ENCODE measurements at regions not wholly inside any gene's neighbourhood (a gene's known extent, or its start where the extent isn't known, plus 50 kb on each side); places are given as distances from the start of the nearest gene placed in this dataset.

DNA sequence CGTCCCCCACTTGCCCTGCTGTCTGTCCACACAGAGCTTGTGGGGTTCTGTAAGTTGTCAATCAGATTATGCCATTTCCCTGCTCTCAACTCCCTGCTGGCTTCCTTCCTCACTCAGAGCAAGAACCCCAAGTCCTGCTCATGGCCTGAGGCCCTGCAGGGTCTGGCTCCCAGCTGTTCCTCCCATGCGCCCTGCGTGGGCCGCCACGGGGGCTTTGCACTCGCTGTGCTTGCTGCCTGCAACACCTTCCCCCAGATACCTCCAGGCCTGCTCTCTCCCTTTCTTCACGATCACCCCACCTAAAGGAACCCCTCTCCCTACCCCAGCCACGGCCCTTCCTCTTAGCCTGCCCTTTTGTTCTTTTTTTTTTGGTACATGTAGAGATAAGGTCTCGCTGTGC, 234.6 kb downstream of the AACS start:
- intact Hi-C loops (cut with DNase I) = no loop called here
- 72 to 73% methylated on average over 9 of the region's 9 CpGs for WGBS, 2 donors
- no peak for DNase-seq

DNA sequence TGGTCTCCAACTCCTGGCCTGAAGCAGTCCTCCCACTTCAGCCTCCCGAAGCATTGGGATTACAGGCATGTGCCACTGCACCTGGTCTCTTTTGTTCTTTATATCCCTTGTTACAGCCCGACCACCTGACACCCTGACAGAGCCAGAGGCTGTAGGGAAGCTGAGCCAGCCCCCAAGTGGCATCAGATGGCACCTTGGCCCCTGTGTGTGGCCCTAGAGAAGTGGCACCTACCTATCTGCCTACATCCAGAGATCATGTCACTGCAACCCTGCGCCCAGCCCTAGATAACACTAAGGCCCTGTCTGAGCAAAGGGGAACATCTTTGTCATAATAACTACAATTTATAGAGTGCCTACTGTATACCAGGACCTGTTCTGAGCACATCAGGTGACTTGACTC, 235.0 kb downstream of the AACS start:
- Histone ChIP-seq H3K36me3 (no peaks in the 10 kb centered on the region), H3K4me1 (no peaks in the 10 kb centered on the region), H3K4me3 (no peak overlapping the region), H3K27ac (no peak overlapping the region), H3K27me3 (no peaks in the 10 kb centered on the region), H3K9me3 (no peaks in the 10 kb centered on the region)
- DNase-seq = no peak
- WGBS, 2 donors = 57 to 61% methylated on average over 3 of the region's 3 CpGs
- TF ChIP-seq, protein P1, sequence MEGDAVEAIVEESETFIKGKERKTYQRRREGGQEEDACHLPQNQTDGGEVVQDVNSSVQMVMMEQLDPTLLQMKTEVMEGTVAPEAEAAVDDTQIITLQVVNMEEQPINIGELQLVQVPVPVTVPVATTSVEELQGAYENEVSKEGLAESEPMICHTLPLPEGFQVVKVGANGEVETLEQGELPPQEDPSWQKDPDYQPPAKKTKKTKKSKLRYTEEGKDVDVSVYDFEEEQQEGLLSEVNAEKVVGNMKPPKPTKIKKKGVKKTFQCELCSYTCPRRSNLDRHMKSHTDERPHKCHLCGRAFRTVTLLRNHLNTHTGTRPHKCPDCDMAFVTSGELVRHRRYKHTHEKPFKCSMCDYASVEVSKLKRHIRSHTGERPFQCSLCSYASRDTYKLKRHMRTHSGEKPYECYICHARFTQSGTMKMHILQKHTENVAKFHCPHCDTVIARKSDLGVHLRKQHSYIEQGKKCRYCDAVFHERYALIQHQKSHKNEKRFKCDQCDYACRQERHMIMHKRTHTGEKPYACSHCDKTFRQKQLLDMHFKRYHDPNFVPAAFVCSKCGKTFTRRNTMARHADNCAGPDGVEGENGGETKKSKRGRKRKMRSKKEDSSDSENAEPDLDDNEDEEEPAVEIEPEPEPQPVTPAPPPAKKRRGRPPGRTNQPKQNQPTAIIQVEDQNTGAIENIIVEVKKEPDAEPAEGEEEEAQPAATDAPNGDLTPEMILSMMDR (IDR thresholded peaks at IDR 0.05) = no peak
- no peak for TF ChIP-seq POLR2A (IDR thresholded peaks at IDR 0.05)
- intact Hi-C loops (cut with DNase I) = no loop called here

More for the DNA sequence above, 234.6 kb downstream of the AACS start:
- Histone ChIP-seq H3K36me3 (no peaks in the 10 kb centered on the region), H3K4me1 (no peaks in the 10 kb centered on the region), H3K9me3 (no peaks in the 10 kb centered on the region), H3K27ac (no peak overlapping the region), H3K4me3 (no peak overlapping the region), H3K27me3 (no peaks in the 10 kb centered on the region)
- TF ChIP-seq POLR2A (IDR thresholded peaks at IDR 0.05) = no peak
- TF ChIP-seq, protein P1 (IDR thresholded peaks at IDR 0.05) = no peak

- Histone ChIP-seq H3K36me3 (no peaks in the 10 kb centered on the region), H3K4me3 (no peak overlapping the region), H3K27ac (no peak overlapping the region), H3K27me3 (no peaks in the 10 kb centered on the region), H3K9me3 (no peaks in the 10 kb centered on the region), H3K4me1 (no peaks in the 10 kb centered on the region)
- TF ChIP-seq, protein P1 (IDR thresholded peaks at IDR 0.05) = no peak
- TF ChIP-seq POLR2A (IDR thresholded peaks at IDR 0.05) = no peak
- intact Hi-C loops (cut with DNase I) = no loop called here
- no peak for DNase-seq
- WGBS, 2 donors = 56% methylated on average over 2 of the region's 2 CpGs
Observed at GRCh38 chr12:125303337-125303736, 238.1 kb downstream of the AACS start.

DNA sequence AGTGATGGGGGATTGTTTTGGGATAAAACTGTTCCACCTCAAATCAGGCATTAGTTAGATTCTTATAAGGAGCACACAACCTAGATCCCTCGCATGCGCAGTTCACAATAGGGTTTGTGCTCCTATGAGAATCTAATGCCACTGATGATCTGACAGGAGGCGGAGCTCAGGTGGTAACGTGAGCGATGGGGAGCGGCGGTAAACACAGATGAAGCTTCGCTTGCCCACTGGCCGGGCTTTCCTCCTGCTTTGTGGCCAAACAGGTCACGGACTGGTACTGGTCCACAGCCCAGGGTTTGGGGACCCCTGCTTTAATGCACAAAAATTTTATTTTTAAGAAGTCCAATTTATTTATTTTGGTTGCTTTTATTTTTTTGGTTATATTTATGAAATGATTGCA, 238.8 kb downstream of the AACS start:
- Histone ChIP-seq H3K4me1 (no peaks in the 10 kb centered on the region), H3K9me3 (no peaks in the 10 kb centered on the region), H3K27me3 (no peaks in the 10 kb centered on the region), H3K27ac (no peak overlapping the region), H3K4me3 (no peak overlapping the region), H3K36me3 (no peaks in the 10 kb centered on the region)
- DNase-seq = no peak
- TF ChIP-seq, protein P1 (IDR thresholded peaks at IDR 0.05) = no peak
- intact Hi-C loops (cut with DNase I) = no loop called here
- 94% methylated on average over 9 to 10 of the region's 10 CpGs for WGBS, 2 donors

DNA sequence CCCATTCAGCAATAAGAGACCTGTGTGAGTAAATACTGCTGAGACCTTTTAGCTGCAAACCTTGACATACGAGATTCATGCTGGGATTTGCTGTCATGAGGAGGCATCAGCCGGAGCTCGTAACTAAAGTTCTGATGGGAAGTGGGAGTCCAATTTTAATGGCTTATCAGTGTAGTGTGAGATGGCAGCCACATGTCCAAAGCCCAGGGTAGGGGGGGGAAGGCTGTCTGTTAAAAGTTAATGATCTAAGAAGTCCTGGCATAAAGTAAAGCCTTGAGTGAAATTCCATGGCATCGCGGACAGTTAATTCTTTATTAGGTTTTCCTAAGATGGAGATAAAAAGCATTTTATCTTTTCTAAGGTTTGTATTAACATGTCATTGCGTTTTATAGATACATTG, 240.0 kb downstream of the AACS start:
- Histone ChIP-seq H3K9me3 (no peaks in the 10 kb centered on the region), H3K27ac (no peak overlapping the region), H3K4me1 (no peaks in the 10 kb centered on the region), H3K36me3 (no peaks in the 10 kb centered on the region), H3K27me3 (no peaks in the 10 kb centered on the region), H3K4me3 (no peak overlapping the region)
- no peak for DNase-seq
- intact Hi-C loops (cut with DNase I) = no loop called here
- no peak for TF ChIP-seq POLR2A (IDR thresholded peaks at IDR 0.05)
- TF ChIP-seq, protein P1 (IDR thresholded peaks at IDR 0.05) = no peak
- WGBS, 2 donors = 70 to 79% methylated on average over 6 of the region's 6 CpGs
